OCI-LY7 (cell line): ENCODE measurements at regions not wholly inside any gene's neighbourhood (a gene's known extent, or its start where the extent isn't known, plus 50 kb on each side); places are given as distances from the start of the nearest gene placed in this dataset.

Experiments
- BruUV-seq: library from RNA; stranded (reverse); fragments of 400-500 nt; replicated peaks from 2 replicates; lab custom pipeline; 2021; lab: Mats Ljungman, UMichigan
- CTCF ChIA-PET: fragments of 300-600 bp; sonication (Branson Sonifier 250); formaldehyde crosslinking; loops from one replicate; lab custom pipeline; 2022; ENCODE audit warnings: antibody characterized with exemption; ENCODE audit not compliant: unreplicated experiment; lab: Charles Lee
- POLR2A ChIA-PET: fragments of 300-600 bp; sonication (Branson Sonifier 250); formaldehyde crosslinking; loops from one replicate; lab custom pipeline; 2022; ENCODE audit warnings: antibody characterized with exemption; lab: Charles Lee
- DNase-seq: peaks from one replicate; pipeline ENCODE4 v3.0.0-alpha.2; 2015; ENCODE audit warnings: low spot score
- H2AFZ ChIP-seq: fragments of 200-600 bp; sonication (generic), shearing (Covaris generic); 2 replicates; pipeline ENCODE4 v1.6.1; 2014; ENCODE audit warnings: mild to moderate bottlenecking, antibody characterized with exemption, low read length, moderate library complexity
- H3K27ac ChIP-seq: fragments of 200-600 bp; sonication (generic); 2 replicates; pipeline ENCODE4 v1.5.1; 2014; ENCODE audit warnings: mixed run types, low read depth, mild to moderate bottlenecking, moderate library complexity, low read length, inconsistent platforms; ENCODE audit not compliant: poor library complexity, severe bottlenecking
- H3K36me3 ChIP-seq: fragments of 200-600 bp; sonication (generic); 2 replicates; pipeline ENCODE4 v1.6.1; 2014; ENCODE audit warnings: mild to moderate bottlenecking, antibody characterized with exemption, low read length, moderate library complexity, mixed read lengths; ENCODE audit not compliant: insufficient read depth
- H3K4me1 ChIP-seq: fragments of 200-600 bp; sonication (generic); 2 replicates; pipeline ENCODE4 v1.5.1; 2014; ENCODE audit warnings: mild to moderate bottlenecking, low read length; ENCODE audit not compliant: insufficient read depth, poor library complexity, severe bottlenecking
- H3K4me2 ChIP-seq: fragments of 200-600 bp; sonication (generic); 2 replicates; pipeline ENCODE4 v1.6.1; 2014; ENCODE audit warnings: mild to moderate bottlenecking, low read length
- H3K4me3 ChIP-seq: fragments of 200-600 bp; sonication (generic); 2 replicates; pipeline ENCODE4 v1.5.1; 2014; ENCODE audit warnings: mild to moderate bottlenecking, low read depth, low read length; ENCODE audit not compliant: poor library complexity, severe bottlenecking
- H3K79me2 ChIP-seq: fragments of 200-600 bp; sonication (generic); 2 replicates; pipeline ENCODE4 v1.6.1; 2016; ENCODE audit warnings: low read depth, mild to moderate bottlenecking, low read length, moderate library complexity, mixed read lengths; ENCODE audit not compliant: insufficient read depth
- H3K9me2 ChIP-seq: fragments of 200-600 bp; sonication (generic); 2 replicates; pipeline ENCODE4 v1.6.1; 2016; ENCODE audit warnings: mild to moderate bottlenecking, low read length, mixed read lengths; ENCODE audit not compliant: insufficient read depth
- H3K9me3 ChIP-seq: fragments of 200-600 bp; sonication (generic); 2 replicates; pipeline ENCODE4 v1.6.1; 2014; ENCODE audit warnings: mild to moderate bottlenecking, mixed run types, low read length, mixed read lengths
- H4K20me1 ChIP-seq: fragments of 200-600 bp; sonication (generic); 2 replicates; pipeline ENCODE4 v1.6.1; 2014; ENCODE audit warnings: mild to moderate bottlenecking, antibody characterized with exemption, low read length, moderate library complexity, mixed read lengths; ENCODE audit not compliant: insufficient read depth
- CTCF ChIP-seq: fragments of 200-600 bp; sonication (generic); conservative IDR thresholded peaks from 2 replicates; pipeline ENCODE4 v1.5.1; 2014; ENCODE audit warnings: mild to moderate bottlenecking, antibody characterized with exemption, low read length, moderate library complexity, mixed read lengths
- EZH2phosphoT487 ChIP-seq: fragments of 200-600 bp; sonication (generic); IDR thresholded peaks from 2 replicates; pipeline ENCODE4 v1.6.1; 2018; ENCODE audit warnings: low read depth, borderline replicate concordance, mild to moderate bottlenecking, mixed run types, antibody characterized with exemption, low read length, moderate library complexity, mixed read lengths
- intact Hi-C: fragments of 100-400 bp; cut with micrococcal nuclease; formaldehyde crosslinking; loops from one replicate; pipeline ENCODE4 v1.10.0; 2022; ENCODE audit not compliant: unreplicated experiment

- DNase-seq = no peak
- BruUV-seq = no TSS peak
- ChIA-PET POLR2A (no interaction called here), CTCF (no interaction called here)
- Histone ChIP-seq H3K4me3 (no peak overlapping the region), H3K4me1 (no peaks in the 10 kb centered on the region), H3K9me3 (no peaks in the 10 kb centered on the region), H3K27ac (no peak overlapping the region), H2AFZ (no peak overlapping the region), H3K36me3 (no peaks in the 10 kb centered on the region), H4K20me1 (no peaks in the 10 kb centered on the region), H3K9me2 (no peaks in the 10 kb centered on the region), H3K79me2 (no peaks in the 10 kb centered on the region), H3K4me2 (no peak overlapping the region)
- TF ChIP-seq CTCF (no peak), EZH2phosphoT487 (no peak)
- intact Hi-C loops = no loop called here
Measured at GRCh38 chr9:28538132-28538531, 964.9 kb upstream of the C9orf72 start.

GRCh38 chr9:28539434-28540070 lies 966.3 kb upstream of the C9orf72 start:
- DNase-seq = no peak
- H3K9me2 ChIP-seq = no peaks in the 10 kb centered on the region
- no peak overlapping the region for H3K27ac ChIP-seq
- ChIA-PET POLR2A (no interaction called here), CTCF (no interaction called here)
- no peak overlapping the region for H2AFZ ChIP-seq
- no peak overlapping the region for H3K4me3 ChIP-seq
- H3K36me3 ChIP-seq = no peaks in the 10 kb centered on the region
- intact Hi-C loops = no loop called here
- no peaks in the 10 kb centered on the region for H3K9me3 ChIP-seq
- H3K4me1 ChIP-seq = no peaks in the 10 kb centered on the region
- no peaks in the 10 kb centered on the region for H4K20me1 ChIP-seq
- no TSS peak for BruUV-seq
- TF ChIP-seq CTCF (no peak), EZH2phosphoT487 (no peak)
- H3K4me2 ChIP-seq = no peak overlapping the region
- no peaks in the 10 kb centered on the region for H3K79me2 ChIP-seq

GRCh38 chr9:28542928-28543327 lies 969.6 kb upstream of the C9orf72 start:
- H3K79me2 ChIP-seq = no peaks in the 10 kb centered on the region
- no peaks in the 10 kb centered on the region for H3K4me1 ChIP-seq
- POLR2A ChIA-PET = interaction anchor here (0.8 kb wide), 1 partner anchor 12 kb away, joined by 4 read pairs; no protein-coding TSS in a partner anchor
- H3K9me2 ChIP-seq = no peaks in the 10 kb centered on the region
- intact Hi-C loops = no loop called here
- H3K4me3 ChIP-seq = no peak overlapping the region
- TF ChIP-seq CTCF = no peak
- no peak for TF ChIP-seq EZH2phosphoT487
- H3K36me3 ChIP-seq = no peaks in the 10 kb centered on the region
- DNase-seq = no peak
- CTCF ChIA-PET = no interaction called here
- H3K4me2 ChIP-seq = no peak overlapping the region
- H3K27ac ChIP-seq = no peak overlapping the region
- no peaks in the 10 kb centered on the region for H3K9me3 ChIP-seq
- H2AFZ ChIP-seq = no peak overlapping the region
- H4K20me1 ChIP-seq = no peaks in the 10 kb centered on the region
- BruUV-seq = no TSS peak
